SK-MEL-5 (cell line): ENCODE measurements at regions not wholly inside any gene's neighbourhood (a gene's known extent, or its start where the extent isn't known, plus 50 kb on each side); places are given as distances from the start of the nearest gene placed in this dataset.
"Not testable (repeated sequence)": the region's sequence is repeated elsewhere in the genome, so short reads cannot be mapped to it uniquely, and the experiment has no call there.

Experiments used
- DNase-seq: peaks from one replicate; pipeline ENCODE4 v3.0.0-alpha.2; 2016; ENCODE audit warnings: low read depth, low spot score
- in situ Hi-C: cut with HindIII; loops from 2 replicates; pipeline ENCODE4 v1.10.0; 2016; ENCODE audit warnings: low sequenced_read_pairs, high pct_unique_total_duplicates, low pct_unique_long_range_greater_than_20kb

GRCh38 chr15:95043236-95043932 lies 812.0 kb downstream of the MCTP2 start:
- in situ Hi-C loops: not testable (repeated sequence)

GRCh38 chr15:95043933-95044313 lies 812.6 kb downstream of the MCTP2 start:
- in situ Hi-C loops: no loop called here
- DNase-seq: no peak

More at GRCh38 chr15:95043236-95043932, 812.0 kb downstream of the MCTP2 start:
- not testable (repeated sequence) for DNase-seq

DNA sequence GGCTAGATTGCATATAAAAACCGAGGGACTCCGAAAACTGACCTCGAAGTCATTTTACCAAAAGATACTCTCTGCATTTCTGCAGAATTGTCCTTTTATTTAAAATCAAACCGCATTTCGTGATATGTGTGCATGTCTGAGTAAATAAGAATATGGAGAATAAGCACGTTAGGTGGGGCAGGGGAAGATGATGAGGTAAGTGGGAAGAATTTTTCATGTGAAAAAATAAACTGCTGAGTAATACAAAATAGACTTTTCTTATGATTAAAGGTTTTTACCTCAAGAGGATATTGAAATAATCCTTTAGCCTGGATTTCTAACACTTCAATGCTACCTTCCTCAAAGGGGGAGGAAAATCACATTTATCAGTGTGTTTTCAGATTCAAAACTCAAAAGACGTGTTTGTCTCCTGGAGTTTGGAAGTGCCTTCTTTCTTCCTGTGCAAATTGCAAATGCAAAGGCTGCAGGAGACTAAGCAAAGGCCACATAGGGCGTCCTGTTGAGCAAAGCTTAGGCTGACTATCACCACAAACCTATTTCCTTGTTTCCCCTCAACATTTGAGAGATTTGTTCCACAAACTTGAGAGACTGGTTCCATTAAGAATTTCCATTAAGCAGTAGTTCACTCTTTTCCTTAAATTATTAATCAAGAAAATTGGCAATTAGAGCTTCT lies 813.5 kb downstream of the MCTP2 start:
- in situ Hi-C loops: no loop called here
- no peak for DNase-seq

DNA sequence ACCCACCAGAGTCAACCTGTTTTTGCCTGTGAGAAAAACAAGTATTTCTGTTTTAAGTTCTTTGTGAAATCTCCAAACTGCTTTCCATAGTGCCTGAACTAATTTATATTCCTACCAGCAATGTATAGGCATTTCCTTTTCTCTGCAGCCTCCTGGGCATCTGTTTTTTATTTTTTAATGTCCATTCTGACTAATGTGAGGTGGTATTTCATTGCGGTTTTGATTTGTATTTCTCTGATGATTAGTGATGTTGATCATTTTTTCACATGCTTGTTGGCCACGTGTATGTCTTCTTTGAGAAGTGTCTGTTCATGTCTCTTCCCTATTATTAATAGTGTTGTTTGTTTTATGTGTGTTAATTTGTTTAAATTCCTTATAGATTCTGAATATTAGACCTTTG lies 820.5 kb downstream of the MCTP2 start:
- in situ Hi-C loops: no loop called here
- DNase-seq: no peak

DNA sequence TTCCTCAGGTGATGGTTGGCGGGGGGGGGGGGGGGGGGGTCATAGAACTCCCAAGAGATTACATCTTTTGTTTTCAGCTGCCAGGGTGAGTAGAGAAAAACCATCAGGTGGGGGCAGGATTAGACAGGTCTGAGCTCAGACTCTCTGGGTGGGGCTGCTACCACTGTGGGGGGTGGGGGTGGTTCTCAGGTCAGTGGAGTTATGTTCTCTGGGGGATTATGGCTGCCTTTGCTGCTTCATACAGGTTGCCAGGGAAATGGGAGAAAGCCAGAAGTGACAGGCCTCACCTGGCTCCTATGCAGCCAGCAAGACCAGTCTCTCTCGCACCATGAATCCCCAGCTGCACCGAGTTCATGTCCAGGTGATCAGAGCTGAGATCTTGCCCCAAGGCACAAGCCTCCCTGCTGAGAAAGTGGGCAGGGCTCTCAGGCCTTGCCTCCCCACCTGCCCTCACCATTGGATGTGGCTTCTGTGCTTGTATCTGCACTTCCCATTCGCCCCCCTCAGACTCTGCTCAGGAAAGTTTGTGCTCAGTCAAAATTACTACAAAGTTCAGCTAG lies 828.1 kb downstream of the MCTP2 start:
- no peak for DNase-seq
- in situ Hi-C loops: no loop called here

DNA sequence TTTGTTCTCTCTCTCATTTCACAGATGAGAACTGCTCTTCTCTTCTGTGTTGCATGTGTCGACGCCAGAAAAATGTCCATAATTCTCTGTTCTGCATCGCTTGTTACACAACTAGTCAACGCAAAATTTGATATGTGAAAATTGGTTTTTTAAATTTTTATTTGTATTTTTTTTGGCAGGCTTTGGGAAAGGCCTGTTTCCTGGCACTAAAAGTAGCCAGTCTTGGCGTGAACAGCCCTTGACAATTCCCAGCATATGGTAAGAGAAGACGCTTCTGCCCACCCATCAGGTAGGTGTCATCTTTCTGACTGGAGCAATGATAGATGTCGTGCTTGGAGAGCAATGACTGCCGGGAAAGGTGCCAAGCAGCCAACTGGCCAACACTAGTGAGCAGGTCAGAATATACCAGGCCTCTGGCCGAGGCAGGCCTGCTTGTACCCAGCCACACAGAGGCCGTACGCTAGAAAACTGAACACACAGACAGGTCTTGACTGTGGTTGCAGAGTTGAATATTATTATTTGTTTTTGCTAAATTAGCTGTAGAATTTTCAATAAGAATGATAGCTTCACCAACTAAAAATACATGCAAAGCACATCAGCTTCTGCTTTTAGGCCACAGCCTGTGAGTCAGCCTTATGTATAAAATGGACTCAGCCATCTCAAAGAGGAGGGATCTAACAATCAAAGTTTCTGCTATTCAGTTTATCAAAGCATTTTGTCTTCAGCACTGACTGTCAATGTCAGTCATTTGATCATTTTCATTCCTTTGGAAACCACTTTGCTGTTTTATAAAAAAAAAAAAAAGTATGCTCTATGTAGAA lies 837.5 kb downstream of the MCTP2 start:
- in situ Hi-C loops: no loop called here
- no peak for DNase-seq

GRCh38 chr15:95075792-95076677 lies 844.7 kb downstream of the MCTP2 start:
- no peak for DNase-seq
- in situ Hi-C loops: no loop called here

- no peak for DNase-seq
- in situ Hi-C loops: no loop called here
These were observed 845.3 kb downstream of the MCTP2 start for GRCh38 chr15:95076678-95076990.

DNA sequence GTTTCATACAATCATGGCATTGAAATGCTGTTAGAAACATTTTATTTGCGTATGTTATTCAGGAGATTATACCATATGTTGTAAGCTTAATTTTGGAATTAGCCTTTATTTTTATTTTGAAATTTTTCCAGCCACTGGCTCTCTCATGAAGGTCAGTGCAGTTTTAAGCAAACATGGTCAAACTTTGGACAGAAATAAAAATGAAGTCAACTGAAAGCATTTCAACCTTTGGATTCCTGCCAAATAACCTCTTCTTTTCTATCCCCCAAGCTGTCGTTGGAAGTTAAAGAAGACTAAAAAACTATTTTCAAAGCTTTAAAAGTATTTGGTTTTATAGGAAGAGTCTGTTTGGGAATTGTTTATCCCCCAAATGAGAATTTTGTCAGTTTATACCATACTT lies 846.6 kb downstream of the MCTP2 start:
- no peak for DNase-seq
- in situ Hi-C loops: no loop called here

GRCh38 chr15:95080228-95080627 lies 848.9 kb downstream of the MCTP2 start:
- in situ Hi-C loops, DNase-seq: not testable (repeated sequence)

DNA sequence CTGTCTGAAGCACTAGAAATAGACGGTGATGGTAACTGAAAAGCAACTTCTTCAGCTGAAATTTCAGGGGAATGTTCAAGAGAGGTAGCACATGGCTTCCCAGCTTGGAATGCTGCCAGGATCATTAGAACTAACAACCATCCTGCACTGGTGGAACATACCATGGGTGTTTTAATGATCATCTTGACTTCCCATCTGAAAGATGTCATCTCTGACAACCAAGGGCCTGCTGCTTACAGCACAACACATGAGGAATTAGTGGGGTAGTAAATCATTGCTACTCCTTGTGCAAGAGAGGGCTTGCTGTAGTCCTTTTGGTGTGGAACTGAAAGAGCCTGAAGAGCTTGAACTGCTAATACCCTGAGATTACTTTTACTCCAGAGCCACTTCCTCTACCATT lies 853.7 kb downstream of the MCTP2 start:
- in situ Hi-C loops: no loop called here
- no peak for DNase-seq

- DNase-seq: no peak
- in situ Hi-C loops: no loop called here
These were observed 855.3 kb downstream of the MCTP2 start for GRCh38 chr15:95086531-95087252.

- DNase-seq: no peak
- in situ Hi-C loops: no loop called here
These were observed 855.9 kb downstream of the MCTP2 start for GRCh38 chr15:95087253-95087609.

GRCh38 chr15:95091444-95091843 lies 860.1 kb downstream of the MCTP2 start:
- in situ Hi-C loops: no loop called here
- DNase-seq: no peak

- in situ Hi-C loops: no loop called here
- no peak for DNase-seq
These were observed 863.9 kb downstream of the MCTP2 start for GRCh38 chr15:95095250-95095649.

DNA sequence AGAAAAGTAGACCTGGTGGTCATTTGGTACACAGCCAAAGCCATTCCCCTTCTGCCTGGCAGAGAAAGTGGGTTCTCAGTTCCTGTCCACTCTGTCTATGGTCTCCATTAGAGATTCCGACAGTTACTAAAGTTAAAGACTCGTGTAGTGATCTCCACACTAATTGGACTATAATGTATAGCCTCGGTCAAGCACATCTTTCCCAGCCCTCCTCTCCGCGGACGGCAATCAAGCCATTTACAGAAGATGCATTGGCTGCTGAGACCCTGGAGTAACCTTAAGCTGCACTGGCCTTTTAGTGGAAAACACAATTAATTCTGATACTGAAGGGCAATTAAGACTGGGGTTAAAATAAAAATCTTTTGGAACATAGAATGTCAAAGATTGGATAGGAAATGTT lies 865.3 kb downstream of the MCTP2 start:
- DNase-seq: no peak
- in situ Hi-C loops: no loop called here

DNA sequence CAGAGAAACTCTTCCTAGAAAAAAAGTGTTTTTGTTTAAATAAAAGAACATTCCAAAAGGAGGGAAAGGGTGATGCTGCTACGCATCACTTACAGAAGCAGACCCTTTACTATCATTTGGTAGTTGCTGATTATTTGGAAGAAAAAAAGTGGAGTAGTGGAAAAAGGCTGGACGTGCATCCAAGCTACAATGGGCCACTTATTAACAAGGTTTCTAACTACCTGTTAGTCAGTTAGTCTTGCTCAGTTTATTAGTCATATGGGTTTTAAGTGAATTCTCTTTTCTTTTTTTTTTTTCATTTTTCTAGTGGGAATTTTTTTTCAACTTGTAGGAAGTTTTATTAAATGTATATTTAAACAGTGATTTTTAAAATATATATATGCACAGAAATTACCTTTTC lies 866.0 kb downstream of the MCTP2 start:
- no peak for DNase-seq
- in situ Hi-C loops: no loop called here
